Nucleus accumbens (tissue), 56 donors: ENCODE measurements at regions not wholly inside any gene's neighbourhood (a gene's known extent, or its start where the extent isn't known, plus 50 kb on each side); places are given as distances from the start of the nearest gene placed in this dataset.

Source experiments
- DNase-seq, 56 donors: peaks; one replicate each; lab custom pipeline; 2025; lab: John Stamatoyannopoulos, UW

GRCh38 chr1:200319148-200319547 is 90.7 kb downstream of the ZNF281 start:
- peak in 3 of 56 donors; percentile 9 to 17 (median 16) for DNase-seq

- peak in 4 of 56 donors; percentile 16 to 38 (median 24) for DNase-seq
Measured at GRCh38 chr1:200317236-200317635, 92.6 kb downstream of the ZNF281 start.

- DNase-seq: no peak
Measured at GRCh38 chr1:200316148-200316803, 93.6 kb downstream of the ZNF281 start.

GRCh38 chr1:200314085-200314750 is 95.6 kb downstream of the ZNF281 start:
- no peak for DNase-seq

- no peak for DNase-seq
Measured at GRCh38 chr1:200311256-200311655, 98.6 kb downstream of the ZNF281 start.

- no peak for DNase-seq
Measured at GRCh38 chr1:200310824-200311223, 99.0 kb downstream of the ZNF281 start.

GRCh38 chr1:200307755-200308066 is 102.1 kb downstream of the ZNF281 start:
- DNase-seq: no peak

- DNase-seq: peak in 1 of 56 donors; percentile 5
Measured at GRCh38 chr1:200306944-200307754, 102.7 kb downstream of the ZNF281 start.

- no peak for DNase-seq
Measured at GRCh38 chr1:200305806-200306205, 104.0 kb downstream of the ZNF281 start.

- DNase-seq: peak in 1 of 56 donors; percentile 20
Measured at GRCh38 chr1:200304171-200304570, 105.7 kb downstream of the ZNF281 start.

GRCh38 chr1:200302921-200303290 is 106.9 kb downstream of the ZNF281 start:
- peak in 40 of 56 donors; percentile 10 to 77 (median 52) for DNase-seq

- peak in 47 of 56 donors; percentile 12 to 79 (median 53) for DNase-seq
Measured at GRCh38 chr1:200302192-200302920, 107.5 kb downstream of the ZNF281 start.

- no peak for DNase-seq
Measured at GRCh38 chr1:200301152-200301551, 108.7 kb downstream of the ZNF281 start.

GRCh38 chr1:200299571-200299970 is 110.3 kb downstream of the ZNF281 start:
- DNase-seq: no peak

- no peak for DNase-seq
Measured at GRCh38 chr1:200298242-200298641, 111.6 kb downstream of the ZNF281 start.

GRCh38 chr1:200296091-200296661 is 113.7 kb downstream of the ZNF281 start:
- no peak for DNase-seq

- DNase-seq: no peak
Measured at GRCh38 chr1:200294241-200294640, 115.6 kb downstream of the ZNF281 start.

- DNase-seq: no peak
Measured at GRCh38 chr1:200292699-200293098, 117.1 kb downstream of the ZNF281 start.

- DNase-seq: no peak
Measured at GRCh38 chr1:200291106-200291505, 118.7 kb downstream of the ZNF281 start.

GRCh38 chr1:200290010-200290685 is 119.7 kb downstream of the ZNF281 start:
- DNase-seq: peak in 1 of 56 donors; percentile 8
